ENCODE measurements at regions not wholly inside any gene's neighbourhood (a gene's known extent, or its start where the extent isn't known, plus 50 kb on each side); places are given as distances from the start of the nearest gene placed in this dataset.
A peak's percentile ranks its signal among the peaks of the same experiment; 100 is the strongest.

- TF ChIP-seq CTCF (IDR thresholded peaks at IDR 0.05; ENCODE audit: control extremely low read depth, extremely low read depth), result no peak
- no peak overlapping the region for H3K27ac ChIP-seq (ENCODE audit: low read depth in 1 of 2, low read length in 1 of 2)
- H3K9ac ChIP-seq (ENCODE audit: insufficient read depth in 1 of 2, low read length in 2 of 2), result no peak overlapping the region
- H3K9me3 ChIP-seq (ENCODE audit: control insufficient read depth in 4 of 4, insufficient read depth in 3 of 4, low read length in 3 of 4), result peaks cover 0 to 5% (median 0%) of the 10 kb centered on the region in 4 donors
- no peak for DNase-seq
- WGBS, 2 donors, result 86 to 93% methylated on average over 4 of the region's 4 CpGs
- H3K4me3 ChIP-seq, result no peak overlapping the region
- no peaks in the 10 kb centered on the region for H3K4me1 ChIP-seq (ENCODE audit: control insufficient read depth in 5 of 5, insufficient read depth in 5 of 5, low read length in 5 of 5)
- H3K27me3 ChIP-seq (ENCODE audit: control insufficient read depth in 3 of 3, insufficient read depth in 3 of 3, low read length in 2 of 3), result no peaks in the 10 kb centered on the region
- ATAC-seq (ENCODE audit: insufficient read depth, low FRiP score), result no peak
- no peaks in the 10 kb centered on the region for H3K36me3 ChIP-seq (ENCODE audit: control insufficient read depth in 4 of 4, insufficient read depth in 4 of 4, low read length in 4 of 4)
These were observed 1046.9 kb upstream of the EEF2KMT start for GRCh38 chr16:6144463-6144862.

GRCh38 chr16:6143020-6143419 is 1045.4 kb upstream of the EEF2KMT start:
- Histone ChIP-seq H3K9ac (ENCODE audit: insufficient read depth in 1 of 2, low read length in 2 of 2) (no peak overlapping the region), H3K36me3 (ENCODE audit: control insufficient read depth in 4 of 4, insufficient read depth in 4 of 4, low read length in 4 of 4) (no peaks in the 10 kb centered on the region), H3K27ac (ENCODE audit: low read depth in 1 of 2, low read length in 1 of 2) (no peak overlapping the region), H3K4me1 (ENCODE audit: control insufficient read depth in 5 of 5, insufficient read depth in 5 of 5, low read length in 5 of 5) (no peaks in the 10 kb centered on the region), H3K9me3 (ENCODE audit: control insufficient read depth in 4 of 4, insufficient read depth in 3 of 4, low read length in 3 of 4) (peaks cover 0 to 7% (median 0%) of the 10 kb centered on the region in 4 donors), H3K4me3 (no peak overlapping the region), H3K27me3 (ENCODE audit: control insufficient read depth in 3 of 3, insufficient read depth in 3 of 3, low read length in 2 of 3) (no peaks in the 10 kb centered on the region)
- ATAC-seq (ENCODE audit: insufficient read depth, low FRiP score) (no peak), DNase-seq (peak in 2 of 3 donors; percentile 6 to 39)
- no peak for TF ChIP-seq CTCF (IDR thresholded peaks at IDR 0.05; ENCODE audit: control extremely low read depth, extremely low read depth)
- WGBS, 2 donors, result 26 to 41% methylated on average over 1 of the region's 1 CpG

- no peak overlapping the region for H3K27ac ChIP-seq (ENCODE audit: low read depth in 1 of 2, low read length in 1 of 2)
These were observed 1035.5 kb upstream of the EEF2KMT start for GRCh38 chr16:6133009-6133557.

More at GRCh38 chr16:6133009-6133557, 1035.5 kb upstream of the EEF2KMT start:
- H3K36me3 ChIP-seq (ENCODE audit: control insufficient read depth in 4 of 4, insufficient read depth in 4 of 4, low read length in 4 of 4), result no peaks in the 10 kb centered on the region
- ATAC-seq (ENCODE audit: insufficient read depth, low FRiP score) (no peak), DNase-seq (no peak)
- no peak overlapping the region for H3K9ac ChIP-seq (ENCODE audit: insufficient read depth in 1 of 2, low read length in 2 of 2)
- H3K4me3 ChIP-seq, result no peak overlapping the region
- WGBS, 2 donors, result 63 to 70% methylated on average over 6 of the region's 6 CpGs
- no peak for TF ChIP-seq CTCF (IDR thresholded peaks at IDR 0.05; ENCODE audit: control extremely low read depth, extremely low read depth)
- no peaks in the 10 kb centered on the region for H3K4me1 ChIP-seq (ENCODE audit: control insufficient read depth in 5 of 5, insufficient read depth in 5 of 5, low read length in 5 of 5)
- H3K9me3 ChIP-seq (ENCODE audit: control insufficient read depth in 4 of 4, insufficient read depth in 3 of 4, low read length in 3 of 4), result peaks cover 0 to 4% (median 0%) of the 10 kb centered on the region in 4 donors
- H3K27me3 ChIP-seq (ENCODE audit: control insufficient read depth in 3 of 3, insufficient read depth in 3 of 3, low read length in 2 of 3), result no peaks in the 10 kb centered on the region

Data from lung (tissue), 11 donors.